Panc1 (cell line): ENCODE measurements at regions not wholly inside any gene's neighbourhood (a gene's known extent, or its start where the extent isn't known, plus 50 kb on each side); places are given as distances from the start of the nearest gene placed in this dataset.
"Not testable (repeated sequence)": the region's sequence is repeated elsewhere in the genome, so short reads cannot be mapped to it uniquely, and the experiment has no call there.

ENCODE experiments used
- ATAC-seq: fragments of 200-7000 bp; cut with Tn5 transposase; 2 replicates; pipeline ENCODE4 v1.9.1; 2020; ENCODE audit warnings: mild to moderate bottlenecking, moderate library complexity
- BruUV-seq: library from RNA; stranded (reverse); fragments of 400-500 nt; replicated peaks from 2 replicates; lab custom pipeline; 2021; lab: Mats Ljungman, UMichigan
- CTCF ChIA-PET: fragments of 300-600 bp; sonication (Branson Sonifier 250); formaldehyde crosslinking; loops from one replicate; lab custom pipeline; 2022; ENCODE audit warnings: antibody characterized with exemption; lab: Charles Lee
- POLR2A ChIA-PET: fragments of 300-600 bp; sonication (Branson Sonifier 250); formaldehyde crosslinking; loops from one replicate; lab custom pipeline; 2022; ENCODE audit warnings: antibody characterized with exemption; lab: Charles Lee
- DNase-seq: peaks from one replicate; pipeline ENCODE4 v3.0.0-alpha.2; 2010; ENCODE audit warnings: low read depth, low spot score
- H3K27ac ChIP-seq: 2 replicates; pipeline ENCODE4 v1.5.1; 2011; ENCODE audit warnings: mild to moderate bottlenecking, low read length, inconsistent platforms
- H3K27me3 ChIP-seq: fragments of 200-500 bp; sonication (Bioruptor generic); 2 replicates; pipeline ENCODE4 v1.6.0; 2014; ENCODE audit warnings: low read length, inconsistent platforms; ENCODE audit not compliant: control insufficient read depth, insufficient read depth
- H3K36me3 ChIP-seq: fragments of 200-500 bp; sonication (Bioruptor generic); 2 replicates; pipeline ENCODE4 v1.5.1; 2014; ENCODE audit warnings: inconsistent platforms, mild to moderate bottlenecking, low read length, moderate library complexity; ENCODE audit not compliant: control insufficient read depth, insufficient read depth
- H3K4me1 ChIP-seq: 2 replicates; pipeline ENCODE4 v1.5.1; 2011; ENCODE audit warnings: inconsistent platforms, mild to moderate bottlenecking, low read length, moderate library complexity; ENCODE audit not compliant: control insufficient read depth, insufficient read depth
- H3K4me3 ChIP-seq, 2 experiments: 2 replicates each; pipeline ENCODE4 v1.5.1; 2011 to 2012; ENCODE audit warnings: low read depth in 2 of 2, low read length in 2 of 2, mild to moderate bottlenecking in 2 of 2, inconsistent platforms in 1 of 2, moderate library complexity in 1 of 2
- H3K9me3 ChIP-seq: fragments of 200-500 bp; sonication (Bioruptor generic); 2 replicates; pipeline ENCODE4 v1.5.1; 2014; ENCODE audit warnings: low read depth, mild to moderate bottlenecking, inconsistent platforms, low read length, moderate library complexity; ENCODE audit not compliant: control insufficient read depth, insufficient read depth
- POLR2AphosphoS5 ChIP-seq: IDR thresholded peaks from 2 replicates; pipeline ENCODE4 v1.6.1; 2012; ENCODE audit warnings: mild to moderate bottlenecking, low read depth, low read length, moderate library complexity
- REST ChIP-seq, 2 experiments: IDR thresholded peaks; 2 replicates each; pipeline ENCODE4 v1.6.1; 2011 to 2012; ENCODE audit warnings: low read depth in 2 of 2, control low read depth in 1 of 2, low read length in 1 of 2, mild to moderate bottlenecking in 1 of 2, moderate library complexity in 1 of 2; ENCODE audit not compliant: insufficient read depth in 1 of 2
- SIN3A ChIP-seq: IDR thresholded peaks from 2 replicates; pipeline ENCODE4 v1.6.1; 2012; ENCODE audit warnings: low read depth, mild to moderate bottlenecking, low read length, moderate library complexity, borderline replicate concordance; ENCODE audit not compliant: insufficient read depth
- TCF7L2 ChIP-seq: IDR thresholded peaks from 2 replicates; pipeline ENCODE4 v1.6.1; 2011; ENCODE audit warnings: mild to moderate bottlenecking, low read depth, low read length, inconsistent platforms
- in situ Hi-C: cut with HindIII; loops from 2 replicates; pipeline ENCODE4 v1.10.0; 2016; ENCODE audit warnings: low sequenced_read_pairs, low pct_unique_long_range_greater_than_20kb
- intact Hi-C: fragments of 100-400 bp; cut with micrococcal nuclease; formaldehyde crosslinking; loops from one replicate; pipeline ENCODE4 v1.10.0; 2022; ENCODE audit not compliant: unreplicated experiment
- TF ChIP-seq, protein P1 (sequence below): fragments of 450-650 bp; IDR thresholded peaks from 2 replicates; pipeline ENCODE4 v1.5.1; 2017; ENCODE audit warnings: mild to moderate bottlenecking

DNA sequence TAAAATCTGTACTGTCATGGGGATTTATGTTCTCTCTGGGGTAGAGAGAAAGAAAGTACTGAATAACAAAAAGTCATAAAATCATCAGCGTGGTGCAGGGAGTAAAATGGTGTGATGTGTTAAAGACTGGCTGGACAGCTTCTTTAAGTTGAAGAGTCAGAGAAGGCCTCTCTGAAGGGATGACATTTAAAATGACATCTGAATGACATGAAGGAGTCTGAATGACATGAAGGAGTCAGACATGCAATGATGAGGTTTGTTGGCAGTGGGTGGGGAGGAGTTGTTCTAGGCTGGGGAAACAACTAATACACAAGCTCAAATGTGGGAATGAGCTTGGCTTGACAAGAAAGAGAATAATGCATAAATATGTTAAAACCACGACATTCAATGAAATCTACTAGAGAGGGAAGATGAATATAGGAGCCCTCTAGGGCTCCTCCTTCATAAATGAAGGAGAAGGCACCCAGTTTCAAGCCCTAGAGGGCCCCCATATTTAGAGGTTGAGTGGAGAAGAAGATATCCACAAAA, 63.9 kb upstream of the KIT start:
- ChIA-PET POLR2A (no interaction called here), CTCF (no interaction called here)
- TF ChIP-seq SIN3A = no peak
- TF ChIP-seq TCF7L2 = no peak
- ATAC-seq (no peak), DNase-seq (no peak)
- no peaks in the 10 kb centered on the region for H3K27me3 ChIP-seq
- in situ Hi-C loops = no loop called here
- no peaks in the 10 kb centered on the region for H3K4me1 ChIP-seq
- H3K4me3 ChIP-seq = no peak overlapping the region
- H3K9me3 ChIP-seq = no peaks in the 10 kb centered on the region
- no peaks in the 10 kb centered on the region for H3K36me3 ChIP-seq
- no TSS peak for BruUV-seq
- intact Hi-C loops = no loop called here
- H3K27ac ChIP-seq = no peak overlapping the region

GRCh38 chr4:54596201-54596600, 61.6 kb upstream of the KIT start:
- DNase-seq (no peak), ATAC-seq (no peak)
- H3K27me3 ChIP-seq = no peaks in the 10 kb centered on the region
- BruUV-seq = no TSS peak
- no peaks in the 10 kb centered on the region for H3K4me1 ChIP-seq
- H3K36me3 ChIP-seq = no peaks in the 10 kb centered on the region
- H3K9me3 ChIP-seq = no peaks in the 10 kb centered on the region
- H3K27ac ChIP-seq = no peak overlapping the region
- ChIA-PET CTCF (no interaction called here), POLR2A (no interaction called here)
- TF ChIP-seq, protein P1, sequence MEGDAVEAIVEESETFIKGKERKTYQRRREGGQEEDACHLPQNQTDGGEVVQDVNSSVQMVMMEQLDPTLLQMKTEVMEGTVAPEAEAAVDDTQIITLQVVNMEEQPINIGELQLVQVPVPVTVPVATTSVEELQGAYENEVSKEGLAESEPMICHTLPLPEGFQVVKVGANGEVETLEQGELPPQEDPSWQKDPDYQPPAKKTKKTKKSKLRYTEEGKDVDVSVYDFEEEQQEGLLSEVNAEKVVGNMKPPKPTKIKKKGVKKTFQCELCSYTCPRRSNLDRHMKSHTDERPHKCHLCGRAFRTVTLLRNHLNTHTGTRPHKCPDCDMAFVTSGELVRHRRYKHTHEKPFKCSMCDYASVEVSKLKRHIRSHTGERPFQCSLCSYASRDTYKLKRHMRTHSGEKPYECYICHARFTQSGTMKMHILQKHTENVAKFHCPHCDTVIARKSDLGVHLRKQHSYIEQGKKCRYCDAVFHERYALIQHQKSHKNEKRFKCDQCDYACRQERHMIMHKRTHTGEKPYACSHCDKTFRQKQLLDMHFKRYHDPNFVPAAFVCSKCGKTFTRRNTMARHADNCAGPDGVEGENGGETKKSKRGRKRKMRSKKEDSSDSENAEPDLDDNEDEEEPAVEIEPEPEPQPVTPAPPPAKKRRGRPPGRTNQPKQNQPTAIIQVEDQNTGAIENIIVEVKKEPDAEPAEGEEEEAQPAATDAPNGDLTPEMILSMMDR = no peak
- TF ChIP-seq POLR2AphosphoS5 (no peak), SIN3A (no peak), REST (IDR thresholded peaks at IDR 0.05; ENCODE audit: insufficient read depth in 1 of 2, low read depth in 2 of 2, low read length in 1 of 2) (no peak), TCF7L2 (no peak)
- in situ Hi-C loops (no loop called here), intact Hi-C loops (no loop called here)
- H3K4me3 ChIP-seq = no peak overlapping the region

DNA sequence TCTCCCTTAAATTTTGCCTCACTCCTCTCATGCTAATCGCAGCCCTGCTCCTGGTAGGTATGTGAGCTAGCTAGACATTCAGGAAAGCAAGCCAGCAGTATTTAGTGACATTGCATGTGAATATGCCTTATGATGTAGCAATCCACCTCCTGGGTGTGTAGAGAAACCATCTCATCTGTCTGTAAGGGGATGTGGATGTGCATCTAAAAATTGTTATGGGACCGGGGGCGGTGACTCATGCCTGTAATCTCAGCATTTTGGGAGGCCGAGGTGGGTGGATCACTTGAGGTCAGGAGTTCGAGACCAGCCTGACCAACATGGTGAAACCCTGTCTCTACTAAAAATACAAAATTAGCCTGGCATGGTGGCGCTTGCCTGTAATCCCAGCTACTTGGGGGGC, 60.1 kb upstream of the KIT start:
- POLR2A ChIA-PET, H3K9me3 ChIP-seq, DNase-seq, CTCF ChIA-PET, H3K4me1 ChIP-seq, BruUV-seq, H3K27ac ChIP-seq, H3K36me3 ChIP-seq, intact Hi-C loops, H3K4me3 ChIP-seq, in situ Hi-C loops, ATAC-seq, H3K27me3 ChIP-seq: not testable (repeated sequence)

DNA sequence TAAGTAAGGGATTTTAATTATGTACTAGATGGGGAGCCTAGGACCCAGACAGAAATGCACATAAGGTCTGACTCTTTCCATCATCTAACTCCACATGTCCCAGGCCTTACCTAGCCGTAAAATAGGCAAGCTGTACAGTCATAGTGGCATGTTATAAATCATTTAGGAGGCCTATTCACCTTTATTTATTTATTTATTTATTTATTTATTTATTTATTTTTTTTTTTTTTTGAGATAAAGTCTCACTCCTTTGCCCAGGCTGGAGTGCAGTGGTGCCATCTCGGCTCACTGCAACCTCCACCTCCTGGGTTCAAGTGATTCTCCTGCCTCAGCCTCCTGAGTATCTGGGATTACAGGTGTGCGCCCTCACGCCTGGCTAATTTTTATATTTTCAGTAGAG, 55.6 kb upstream of the KIT start:
- in situ Hi-C loops, BruUV-seq, H3K9me3 ChIP-seq, ATAC-seq, H3K36me3 ChIP-seq, DNase-seq, H3K4me3 ChIP-seq, H3K4me1 ChIP-seq, CTCF ChIA-PET, H3K27ac ChIP-seq, POLR2A ChIA-PET, H3K27me3 ChIP-seq, intact Hi-C loops: not testable (repeated sequence)
